Liver (tissue), 3 donors: ENCODE measurements at regions not wholly inside any gene's neighbourhood (a gene's known extent, or its start where the extent isn't known, plus 50 kb on each side); places are given as distances from the start of the nearest gene placed in this dataset.

Experiments used
- ATF3 ChIP-seq: IDR thresholded peaks from 2 replicates; pipeline ENCODE4 v1.6.1; 2016; ENCODE audit warnings: antibody characterized with exemption
- CTCF ChIP-seq: fragments of 150-350 bp; IDR thresholded peaks from 2 replicates; pipeline ENCODE4 v1.5.1; 2017; ENCODE audit warnings: improper control_type of control experiment, low read depth, low read length; ENCODE audit not compliant: missing input control
- EGR1 ChIP-seq, 2 donors: IDR thresholded peaks; 2 replicates each; pipeline ENCODE4 v1.6.1; 2016 to 2018; ENCODE audit warnings: antibody characterized with exemption in 2 of 2, low read depth in 2 of 2
- GABPA ChIP-seq, 2 donors: IDR thresholded peaks in 1 of 2; conservative IDR thresholded peaks in 1 of 2; 2 replicates each; pipeline ENCODE4 v1.6.1; 2016; ENCODE audit warnings: antibody characterized with exemption in 2 of 2, mild to moderate bottlenecking in 1 of 2, moderate library complexity in 1 of 2
- HNF4A ChIP-seq, 2 donors: conservative IDR thresholded peaks; 2 replicates each; pipeline ENCODE4 v1.6.1; 2016; ENCODE audit warnings: antibody characterized with exemption in 2 of 2, mild to moderate bottlenecking in 2 of 2
- JUND ChIP-seq, 2 donors: IDR thresholded peaks; 2 replicates each; pipeline ENCODE4 v1.6.1; 2016; ENCODE audit warnings: antibody characterized with exemption in 2 of 2
- MAX ChIP-seq: IDR thresholded peaks from 2 replicates; pipeline ENCODE4 v1.6.1; 2016; ENCODE audit warnings: antibody characterized with exemption
- NR2F2 ChIP-seq: IDR thresholded peaks from 2 replicates; pipeline ENCODE4 v1.6.1; 2016; ENCODE audit warnings: antibody characterized with exemption
- RAD21 ChIP-seq, 2 donors: IDR thresholded peaks; 2 replicates each; pipeline ENCODE4 v1.6.1; 2016; ENCODE audit warnings: antibody characterized with exemption in 2 of 2, mild to moderate bottlenecking in 2 of 2
- REST ChIP-seq: IDR thresholded peaks from 2 replicates; pipeline ENCODE4 v1.6.1; 2016; ENCODE audit warnings: antibody characterized with exemption, mild to moderate bottlenecking
- YY1 ChIP-seq: IDR thresholded peaks from 2 replicates; pipeline ENCODE4 v1.6.1; 2016; ENCODE audit warnings: antibody characterized with exemption, mild to moderate bottlenecking
- donor health status: healthy.
- donor health status: healthy.

GRCh38 chr14:97057238-97058073, 260.3 kb downstream of the VRK1 start:
- TF ChIP-seq CTCF (no peak), MAX (no peak), JUND (IDR thresholded peaks at IDR 0.05) (no peak), EGR1 (IDR thresholded peaks at IDR 0.05; ENCODE audit: low read depth in 2 of 2) (no peak), REST (no peak), YY1 (no peak), NR2F2 (no peak), GABPA (IDR thresholded peaks at IDR 0.05 in 1 of 2, conservative IDR thresholded peaks at IDR 0.05 in 1 of 2) (no peak), ATF3 (no peak), RAD21 (IDR thresholded peaks at IDR 0.05) (no peak), HNF4A (conservative IDR thresholded peaks at IDR 0.05) (no peak)
